ENCODE measurements at regions not wholly inside any gene's neighbourhood (a gene's known extent, or its start where the extent isn't known, plus 50 kb on each side); places are given as distances from the start of the nearest gene placed in this dataset.

DNA sequence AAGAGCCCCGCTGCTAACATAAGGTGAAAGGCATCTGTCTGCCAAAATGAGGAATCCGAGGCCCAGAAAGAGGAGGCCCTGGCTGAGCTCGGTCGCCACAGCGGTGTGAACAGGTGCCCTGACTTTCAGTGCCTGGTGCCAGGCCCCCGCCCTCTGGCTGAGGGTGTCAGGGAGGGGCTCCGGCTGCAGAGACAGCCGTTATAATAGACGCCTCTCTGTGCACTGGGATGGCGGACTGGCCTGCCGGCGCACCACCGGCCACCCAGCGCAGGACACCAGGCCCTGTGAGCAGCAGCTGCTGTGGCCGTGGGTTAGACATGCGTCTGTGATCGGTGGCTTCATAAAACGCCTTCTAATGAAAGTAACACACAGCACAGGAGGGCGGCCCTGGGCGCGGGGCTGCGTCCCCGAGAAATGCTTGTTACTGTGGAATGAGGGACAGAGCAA lies 51.4 kb upstream of the ACTRT2 start:
- no peak for DNase-seq (ENCODE audit: low read depth, low spot score)

DNA sequence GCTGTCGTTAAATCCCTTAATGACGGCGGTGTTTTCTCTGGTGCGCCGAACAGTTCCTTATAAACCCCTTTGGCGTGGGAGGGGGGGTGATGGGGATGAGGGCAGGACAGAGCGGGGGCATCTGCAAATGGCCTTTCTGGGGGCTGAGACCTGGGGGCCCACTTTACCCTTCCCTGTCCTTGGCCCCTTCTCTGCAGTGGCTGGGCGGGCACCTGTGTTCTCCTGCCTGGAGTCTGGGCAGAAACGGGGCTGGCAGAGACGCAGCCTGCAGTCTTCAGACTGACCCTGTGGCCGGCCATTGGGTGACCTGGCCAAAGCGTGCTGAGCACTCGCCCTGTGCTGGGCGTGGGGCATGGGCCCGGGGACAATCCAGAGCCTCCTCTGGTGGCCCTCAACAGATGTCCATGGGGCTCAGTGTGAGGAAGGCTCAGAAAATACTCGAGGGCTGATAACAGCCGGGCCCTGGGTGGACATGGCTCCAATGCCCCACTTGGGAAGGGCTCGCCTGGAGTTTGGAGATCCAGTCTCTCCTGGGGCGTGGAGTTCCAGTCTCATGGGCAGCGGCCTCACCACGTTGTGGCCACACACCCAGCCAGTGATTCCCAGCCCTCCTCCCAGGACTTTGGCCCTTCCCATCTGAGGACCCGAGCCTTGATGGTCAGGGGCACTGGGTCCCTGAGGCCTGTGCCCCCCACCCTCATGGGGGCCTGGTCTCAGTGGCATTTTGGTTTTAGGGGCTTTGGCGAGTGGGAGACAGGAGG lies 50.8 kb upstream of the ACTRT2 start:
- DNase-seq (ENCODE audit: low read depth, low spot score) = no peak

DNA sequence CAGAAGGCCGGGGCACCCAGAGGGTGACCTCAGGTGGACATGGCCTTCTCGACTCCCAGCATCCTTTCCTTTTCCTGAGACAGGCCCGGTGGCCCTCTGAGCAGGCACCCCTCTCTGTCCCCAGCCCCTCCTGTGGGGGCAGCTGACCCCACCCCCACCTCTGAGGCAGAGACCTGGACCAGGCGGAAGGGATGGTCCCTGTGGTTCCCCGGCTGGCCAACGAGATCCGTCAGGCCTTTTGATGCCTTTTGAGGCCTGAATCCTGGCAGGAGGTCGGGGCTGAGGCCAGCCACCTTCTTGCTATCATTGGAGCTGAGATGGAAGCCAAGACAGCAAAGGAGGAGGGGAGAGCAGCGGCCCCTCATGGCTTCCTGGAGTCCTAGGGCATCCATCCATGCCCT lies 50.2 kb upstream of the ACTRT2 start:
- no peak for DNase-seq (ENCODE audit: low read depth, low spot score)
